ENCODE measurements at regions not wholly inside any gene's neighbourhood (a gene's known extent, or its start where the extent isn't known, plus 50 kb on each side); places are given as distances from the start of the nearest gene placed in this dataset.
A peak's percentile ranks its signal among the peaks of the same experiment; 100 is the strongest.
"Not testable (repeated sequence)": the region's sequence is repeated elsewhere in the genome, so short reads cannot be mapped to it uniquely, and the experiment has no call there.

DNA sequence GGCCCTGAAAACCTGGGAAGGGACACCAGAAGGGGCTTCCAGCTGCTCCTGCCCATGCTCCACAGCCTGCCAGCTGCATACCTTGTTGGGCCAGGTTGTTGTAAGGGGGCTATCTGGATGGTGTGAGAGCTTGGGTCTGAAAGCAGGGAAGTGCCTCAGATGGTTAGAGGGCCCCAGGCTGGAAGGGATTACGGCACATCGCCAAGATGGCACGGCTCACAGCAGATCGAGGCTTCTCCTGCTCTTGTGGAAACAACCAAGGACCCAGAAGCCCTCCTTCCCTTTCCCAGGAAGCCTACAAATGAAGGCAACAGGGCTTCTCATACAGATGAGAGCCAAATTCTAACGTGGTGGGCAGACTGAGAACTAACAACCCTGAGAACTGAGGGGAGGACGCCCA is 121.7 kb upstream of the ADCY2 start:
- DNase-seq = no peak

- DNase-seq = not testable (repeated sequence)
Measured at GRCh38 chr5:7289634-7290033, 106.3 kb upstream of the ADCY2 start.

- not testable (repeated sequence) for DNase-seq
Measured at GRCh38 chr5:7297821-7298220, 98.1 kb upstream of the ADCY2 start.

DNA sequence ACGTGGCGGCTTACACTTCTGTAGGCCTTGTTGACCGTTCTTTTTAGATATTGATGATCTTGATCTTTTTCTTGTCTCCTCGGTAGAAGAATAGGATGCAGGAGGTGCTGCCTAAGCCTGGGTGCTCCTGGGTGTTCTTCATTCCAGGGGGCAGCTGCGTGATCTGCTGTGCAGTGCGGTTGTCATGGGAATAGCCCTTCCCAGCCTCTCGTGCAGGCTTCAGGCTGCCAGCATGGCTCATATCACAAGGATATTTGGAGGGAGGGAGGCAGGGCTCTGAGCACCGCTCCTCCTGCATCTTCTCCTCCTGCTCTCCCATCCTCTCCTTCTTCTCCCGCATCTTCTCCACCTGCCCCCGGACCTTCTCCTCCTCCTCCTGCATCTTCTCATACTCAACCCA is 96.2 kb upstream of the ADCY2 start:
- peak in 2 of 56 donors; percentile 3 to 4 for DNase-seq

DNA sequence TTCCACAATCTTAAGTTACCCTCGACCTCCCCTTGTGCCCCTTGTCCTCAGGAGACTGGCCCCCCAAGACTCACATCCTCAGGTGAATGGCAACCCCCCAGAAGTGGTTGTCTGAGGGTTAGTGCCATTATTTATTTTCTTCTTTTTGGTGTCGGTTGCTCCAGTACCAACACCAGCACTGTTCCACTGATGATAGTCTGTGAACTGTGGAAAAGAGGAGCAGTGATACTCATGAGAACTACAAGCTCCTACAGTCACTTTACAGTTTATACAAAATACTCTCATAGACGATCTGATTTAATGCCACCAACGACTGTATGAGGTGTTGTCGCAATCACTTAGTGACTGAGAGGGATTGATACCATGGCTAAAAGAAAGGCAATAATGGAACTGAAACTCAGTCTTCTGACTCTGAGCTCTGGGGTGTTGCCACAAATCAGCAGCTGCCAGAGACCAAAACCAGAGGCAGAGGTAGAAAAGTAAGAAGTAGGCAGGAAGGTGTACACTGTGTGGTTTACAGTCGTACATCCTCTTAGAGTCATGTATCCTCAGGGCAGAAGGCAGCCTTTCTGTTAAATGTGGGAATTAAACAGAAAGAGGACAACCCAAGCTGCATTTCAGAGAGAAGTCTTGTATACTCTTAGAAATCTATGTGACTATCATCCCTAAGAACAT is 90.8 kb upstream of the ADCY2 start:
- DNase-seq = not testable (repeated sequence)

GRCh38 chr5:7306556-7306955 is 89.4 kb upstream of the ADCY2 start:
- DNase-seq = not testable (repeated sequence)

DNA sequence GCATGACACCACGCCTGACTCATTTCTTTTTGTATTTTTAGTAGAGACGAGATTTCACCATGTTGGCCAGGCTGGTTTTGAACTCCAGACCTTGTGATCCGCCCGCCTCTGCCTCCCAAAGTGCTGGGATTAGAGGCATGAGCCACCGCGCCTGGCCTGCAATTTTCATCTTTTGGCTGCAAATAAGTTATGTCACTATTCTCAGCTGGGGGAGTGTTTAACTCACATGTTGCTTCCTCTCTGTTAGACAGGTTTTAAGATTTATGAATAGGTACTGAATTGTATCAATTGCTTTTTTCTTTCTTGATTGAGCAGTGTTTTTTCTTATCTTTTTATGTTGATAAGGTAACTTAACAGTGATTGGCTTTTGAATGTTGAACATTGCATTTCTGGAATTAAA is 88.2 kb upstream of the ADCY2 start:
- DNase-seq = not testable (repeated sequence)

- DNase-seq = not testable (repeated sequence)
Measured at GRCh38 chr5:7309715-7310114, 86.2 kb upstream of the ADCY2 start.

GRCh38 chr5:7310656-7311055 is 85.3 kb upstream of the ADCY2 start:
- not testable (repeated sequence) for DNase-seq

DNA sequence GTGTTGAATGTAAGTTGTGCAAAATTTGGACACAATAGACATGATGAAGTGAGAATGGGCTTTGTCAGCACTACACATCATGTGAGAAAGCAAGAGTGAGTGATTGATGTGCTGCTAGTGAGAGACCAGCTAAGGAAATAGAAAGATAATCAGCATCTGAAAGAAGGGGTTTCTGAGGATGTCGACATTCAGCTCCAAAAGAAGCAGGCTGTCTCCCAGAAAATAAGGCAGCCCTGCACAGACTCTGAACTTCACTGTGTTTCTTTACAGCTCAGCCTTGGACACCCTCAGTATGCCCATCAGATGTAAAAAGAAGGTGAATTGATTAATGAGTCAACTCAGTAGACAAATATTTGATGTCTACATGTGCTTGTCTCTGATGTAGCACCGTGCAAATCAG is 80.8 kb upstream of the ADCY2 start:
- no peak for DNase-seq

DNA sequence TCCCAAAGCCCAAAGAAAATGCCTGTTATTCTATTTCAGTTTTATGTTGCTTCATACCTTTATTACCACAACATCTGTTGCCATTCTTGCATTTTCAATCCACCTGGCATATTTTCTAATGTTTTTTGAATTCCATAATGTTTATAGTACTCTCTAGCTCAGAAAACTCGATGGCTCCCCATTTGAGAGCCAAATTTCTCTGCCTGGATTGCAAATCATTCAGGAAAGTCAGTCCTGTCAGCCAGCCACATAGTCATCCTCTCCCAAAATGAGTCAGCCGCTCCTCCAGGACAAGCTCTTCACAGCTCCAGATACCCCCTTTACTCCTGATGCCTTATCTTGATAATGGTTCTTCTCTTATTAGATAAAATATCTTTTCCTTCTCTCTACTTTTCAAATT is 78.2 kb upstream of the ADCY2 start:
- DNase-seq = no peak

DNA sequence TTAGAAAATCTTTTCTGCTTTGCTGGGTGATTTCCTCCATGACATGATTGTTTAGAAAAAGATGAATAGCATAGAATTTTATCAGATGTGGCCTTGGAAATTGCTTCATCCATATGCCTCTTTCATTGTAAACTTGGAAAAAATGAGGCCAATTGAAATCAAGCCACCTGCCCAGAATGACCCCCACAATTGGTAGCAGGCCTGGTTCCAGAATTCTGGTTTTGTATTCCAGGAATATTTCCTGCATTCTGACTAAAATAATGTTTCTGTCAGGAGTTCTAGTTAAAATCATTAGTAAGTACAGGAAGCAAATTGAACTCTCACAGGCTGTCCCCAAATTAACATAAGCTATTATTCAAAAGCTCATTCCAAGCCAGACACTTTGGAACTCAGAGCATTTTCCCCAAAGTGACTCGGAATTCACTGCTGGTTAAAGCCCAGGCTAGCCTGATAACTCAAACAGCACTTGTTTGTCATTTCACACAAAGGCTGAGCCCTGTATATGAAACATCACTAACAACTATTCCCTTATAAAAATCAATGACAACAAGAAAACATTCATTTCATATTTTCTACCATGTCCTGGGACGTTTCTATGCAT is 75.1 kb upstream of the ADCY2 start:
- no peak for DNase-seq

GRCh38 chr5:7321724-7322123 is 74.2 kb upstream of the ADCY2 start:
- DNase-seq = peak in 7 of 56 donors; percentile 4 to 19 (median 10)

DNA sequence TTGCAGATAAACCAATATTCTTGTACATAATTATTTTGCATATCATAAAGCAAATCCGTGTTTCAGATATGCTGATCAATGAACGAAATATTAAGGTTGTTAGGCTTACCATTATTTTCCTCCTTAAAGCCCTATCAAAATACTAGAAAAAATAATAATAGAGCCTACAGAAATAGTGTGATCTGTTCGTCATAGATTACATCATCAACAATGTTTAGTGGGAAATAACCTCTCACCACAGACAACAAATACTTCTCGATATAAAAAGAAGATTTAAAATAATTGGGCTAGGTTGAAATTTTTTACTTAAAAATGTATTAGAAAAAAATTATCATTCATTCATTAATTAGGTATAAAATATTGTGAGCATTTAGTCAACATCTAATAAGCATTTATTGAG is 71.0 kb upstream of the ADCY2 start:
- DNase-seq = no peak

GRCh38 chr5:7325975-7326913 is 69.7 kb upstream of the ADCY2 start:
- DNase-seq = no peak

GRCh38 chr5:7329141-7329540 is 66.8 kb upstream of the ADCY2 start:
- DNase-seq = no peak

- no peak for DNase-seq
Measured at GRCh38 chr5:7329712-7330111, 66.2 kb upstream of the ADCY2 start.

DNA sequence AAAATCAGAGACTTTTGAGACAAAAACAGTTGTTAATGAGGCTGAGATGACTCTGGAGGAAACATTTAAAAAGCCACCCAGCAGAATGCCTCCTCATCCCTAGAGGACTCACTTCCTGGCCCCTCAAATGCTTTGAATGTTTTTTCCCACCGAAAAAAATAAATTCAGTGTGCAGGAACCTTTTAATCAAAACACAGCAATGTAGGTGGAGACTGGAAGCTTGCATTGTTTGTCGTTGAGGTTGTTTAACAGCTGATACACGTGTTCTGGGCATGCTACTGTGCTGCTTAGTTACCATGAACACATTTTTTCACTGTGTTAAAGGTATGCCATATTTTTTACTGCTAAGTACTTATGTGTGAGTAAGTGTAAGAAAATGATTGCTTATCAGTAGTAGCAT is 65.7 kb upstream of the ADCY2 start:
- no peak for DNase-seq

DNA sequence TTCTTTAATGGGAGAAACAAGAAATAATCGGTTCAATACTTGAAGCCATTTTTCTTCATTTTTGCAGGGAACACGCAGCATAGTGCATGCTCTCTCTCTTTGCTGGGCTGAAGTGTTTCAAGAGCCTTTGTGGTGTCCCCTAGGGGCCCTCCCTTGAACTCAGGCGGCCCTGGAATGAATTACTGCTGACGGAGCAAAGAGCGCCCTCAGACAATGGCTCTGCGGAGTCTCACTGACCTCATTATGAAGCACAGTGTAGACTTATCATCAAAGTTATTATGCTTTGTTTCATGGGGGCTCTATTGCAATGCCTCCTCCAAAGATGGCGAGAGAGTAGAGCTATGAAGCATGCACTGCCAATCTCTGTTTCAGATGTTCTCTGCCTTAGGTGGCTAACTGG is 64.8 kb upstream of the ADCY2 start:
- no peak for DNase-seq

All from amygdala (tissue), 56 donors.